HG02610 (cell line): ENCODE measurements at regions not wholly inside any gene's neighbourhood (a gene's known extent, or its start where the extent isn't known, plus 50 kb on each side); places are given as distances from the start of the nearest gene placed in this dataset.
"Not testable (repeated sequence)": the region's sequence is repeated elsewhere in the genome, so short reads cannot be mapped to it uniquely, and the experiment has no call there.

Source experiments
- ATAC-seq: cut with Tn5 transposase; IDR thresholded peaks from one replicate; pipeline ENCODE4 v1.9.1; 2021; ENCODE audit warnings: mild to moderate bottlenecking, moderate library complexity; ENCODE audit not compliant: unreplicated experiment

DNA sequence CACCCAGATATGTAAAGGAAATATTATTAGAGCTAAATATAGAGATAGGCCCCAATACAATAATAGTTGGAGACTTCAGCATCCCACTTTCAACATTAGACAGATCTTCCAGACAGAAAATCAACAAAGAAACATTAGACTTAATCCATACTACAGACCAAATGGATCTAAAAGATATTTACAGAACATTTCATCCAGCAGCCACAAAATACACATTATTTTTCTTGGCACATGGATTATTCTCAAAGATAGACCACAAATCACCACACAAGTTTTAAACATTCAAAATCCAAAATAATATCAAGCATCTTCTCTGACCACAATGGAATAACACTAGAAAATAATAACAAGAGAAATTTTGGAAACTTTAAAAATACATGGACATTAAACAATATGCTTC is 1159.1 kb upstream of the CITED2 start:
- no peak for ATAC-seq

DNA sequence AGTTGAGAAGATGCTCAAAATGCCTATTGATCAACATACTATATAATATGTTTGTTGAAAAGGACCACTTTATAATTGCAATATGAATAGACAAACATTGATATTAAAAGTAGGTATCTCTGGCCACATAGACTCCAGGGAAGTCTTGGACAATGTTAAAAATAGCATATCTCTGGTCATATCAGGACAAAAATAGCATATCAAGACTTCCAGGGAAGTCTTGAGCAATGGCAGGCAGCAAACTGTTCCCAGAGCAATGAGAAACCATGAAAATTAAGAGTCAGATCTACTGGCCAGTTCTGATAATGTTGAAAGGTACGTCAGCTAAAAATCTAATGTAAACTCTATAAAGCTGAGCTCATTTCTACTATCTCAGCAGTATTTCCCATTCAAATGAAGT is 1130.3 kb upstream of the CITED2 start:
- no peak for ATAC-seq

DNA sequence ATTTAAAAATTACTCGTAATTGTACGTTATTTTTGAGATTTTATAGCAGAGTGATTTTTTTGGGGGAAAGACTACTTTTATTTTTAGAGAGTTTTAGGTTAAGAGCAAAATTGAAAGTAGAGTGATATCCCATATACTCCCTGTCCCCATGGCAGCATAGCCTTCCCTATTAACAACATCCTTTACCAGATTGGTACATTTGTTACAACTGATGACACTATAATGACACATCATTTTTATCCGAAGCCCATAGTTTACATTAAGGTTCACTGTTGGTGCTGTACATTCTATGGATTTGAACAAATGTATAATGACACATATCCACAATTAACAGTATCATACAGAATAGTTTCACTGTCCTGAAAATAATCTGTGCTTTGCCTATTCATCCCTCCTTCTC is 1126.4 kb upstream of the CITED2 start:
- ATAC-seq = no peak

DNA sequence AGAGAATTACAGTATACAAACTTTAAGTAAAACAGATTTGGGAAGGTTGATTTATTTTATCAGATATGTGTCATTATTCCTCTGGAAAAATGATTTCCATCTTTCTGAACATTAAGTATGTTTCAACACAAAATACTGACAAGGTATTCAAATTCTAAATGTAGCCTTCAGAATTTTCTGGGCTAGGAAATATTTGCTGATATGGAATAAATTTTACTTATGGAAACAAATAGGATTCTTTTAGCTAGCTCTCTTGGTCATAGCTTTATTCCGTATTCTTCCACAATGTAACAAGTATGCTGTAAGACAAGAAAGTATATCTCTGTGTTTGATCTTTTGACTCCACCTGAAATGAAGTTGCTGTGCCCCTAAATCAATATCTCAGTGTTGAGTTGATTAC is 1125.2 kb upstream of the CITED2 start:
- ATAC-seq = no peak

DNA sequence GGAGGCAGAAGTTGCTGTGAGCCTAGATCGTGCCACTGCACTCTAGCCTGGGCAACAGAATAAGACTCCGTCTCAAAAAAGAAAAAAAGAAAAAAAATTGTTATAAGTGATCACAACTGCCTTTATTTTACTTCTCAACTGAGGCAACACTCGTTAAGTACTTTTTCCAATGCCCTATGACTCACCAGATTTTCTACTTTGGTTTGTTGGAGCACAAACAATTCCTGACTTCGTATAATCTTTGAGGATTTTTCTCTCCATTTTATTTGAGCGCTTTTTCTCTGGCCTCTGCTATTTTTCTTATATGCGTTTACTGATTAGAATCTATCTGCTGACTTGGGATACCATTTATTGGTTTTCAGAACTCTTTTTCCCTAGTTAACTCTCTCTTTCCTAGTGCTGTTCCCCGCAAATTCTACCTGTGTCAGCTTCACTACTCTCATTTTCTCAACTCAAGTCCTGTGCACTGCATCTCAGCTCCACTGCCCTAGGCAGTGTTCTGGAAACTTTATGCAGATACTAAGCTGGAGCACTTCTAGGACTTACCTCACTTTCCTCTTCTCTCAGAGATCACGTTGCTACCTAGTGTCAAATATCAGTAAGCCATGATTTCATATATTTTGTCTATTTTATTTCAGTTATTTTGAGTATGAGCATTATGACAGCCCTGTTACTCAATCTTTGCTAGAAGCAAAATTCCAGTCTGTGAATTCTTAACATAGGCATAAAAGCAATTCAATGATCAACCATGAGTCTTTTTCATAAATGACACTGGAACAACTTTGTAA is 1120.1 kb upstream of the CITED2 start:
- no peak for ATAC-seq

DNA sequence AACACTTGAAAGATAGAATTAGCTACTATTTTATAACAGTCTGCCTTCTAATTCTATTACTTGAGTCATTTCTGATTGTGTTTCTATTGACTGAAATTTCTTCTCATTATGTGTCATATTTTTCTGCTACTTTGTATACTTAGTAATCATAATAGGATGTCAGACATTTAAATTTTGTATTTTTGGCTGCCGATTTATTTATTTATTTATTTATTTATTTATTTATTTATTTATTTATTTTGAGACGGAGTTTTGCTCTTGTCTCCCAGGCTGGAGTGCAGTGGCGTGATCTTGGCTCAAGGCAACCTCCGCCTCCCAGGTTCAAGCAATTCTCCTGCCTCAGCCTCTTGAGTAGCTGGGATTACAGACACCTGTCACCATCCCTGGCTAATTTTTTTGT is 1119.0 kb upstream of the CITED2 start:
- not testable (repeated sequence) for ATAC-seq

DNA sequence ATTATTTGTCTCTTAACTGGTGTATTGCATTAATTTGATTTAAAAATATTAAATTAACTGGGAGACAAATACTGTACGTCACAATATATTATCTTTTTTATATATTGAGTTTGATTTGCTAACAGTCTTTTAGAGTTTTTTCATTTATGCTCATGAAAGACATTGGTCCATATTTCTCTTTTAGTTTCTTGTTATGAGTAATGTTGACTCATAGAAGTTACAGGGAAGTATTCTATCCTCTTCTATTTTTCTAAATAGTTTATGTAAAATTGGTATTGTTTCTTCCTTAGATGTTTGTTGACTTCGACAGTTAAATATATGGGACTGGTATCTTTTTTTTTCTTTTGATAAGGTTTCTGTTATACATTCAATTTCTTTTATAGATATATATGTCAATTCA is 1115.6 kb upstream of the CITED2 start:
- ATAC-seq = no peak

DNA sequence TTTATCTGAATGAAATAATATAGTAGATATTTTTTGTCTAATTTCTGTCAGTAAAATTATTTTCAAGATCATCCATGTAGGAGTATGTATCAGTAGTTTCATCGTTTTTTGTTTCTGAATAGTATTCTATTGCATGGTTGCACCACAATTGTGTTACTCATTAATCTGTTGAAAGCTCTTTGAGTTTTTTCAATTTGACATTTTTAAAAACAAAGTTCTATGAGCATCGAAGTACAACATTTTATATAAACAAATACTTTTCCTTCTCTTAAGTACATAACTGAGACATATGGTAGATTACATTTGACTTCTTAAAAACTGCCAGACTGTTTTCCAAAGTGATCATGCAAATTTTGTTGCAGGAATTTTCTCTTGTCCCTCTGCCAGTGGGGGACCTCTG is 1113.1 kb upstream of the CITED2 start:
- ATAC-seq = no peak

DNA sequence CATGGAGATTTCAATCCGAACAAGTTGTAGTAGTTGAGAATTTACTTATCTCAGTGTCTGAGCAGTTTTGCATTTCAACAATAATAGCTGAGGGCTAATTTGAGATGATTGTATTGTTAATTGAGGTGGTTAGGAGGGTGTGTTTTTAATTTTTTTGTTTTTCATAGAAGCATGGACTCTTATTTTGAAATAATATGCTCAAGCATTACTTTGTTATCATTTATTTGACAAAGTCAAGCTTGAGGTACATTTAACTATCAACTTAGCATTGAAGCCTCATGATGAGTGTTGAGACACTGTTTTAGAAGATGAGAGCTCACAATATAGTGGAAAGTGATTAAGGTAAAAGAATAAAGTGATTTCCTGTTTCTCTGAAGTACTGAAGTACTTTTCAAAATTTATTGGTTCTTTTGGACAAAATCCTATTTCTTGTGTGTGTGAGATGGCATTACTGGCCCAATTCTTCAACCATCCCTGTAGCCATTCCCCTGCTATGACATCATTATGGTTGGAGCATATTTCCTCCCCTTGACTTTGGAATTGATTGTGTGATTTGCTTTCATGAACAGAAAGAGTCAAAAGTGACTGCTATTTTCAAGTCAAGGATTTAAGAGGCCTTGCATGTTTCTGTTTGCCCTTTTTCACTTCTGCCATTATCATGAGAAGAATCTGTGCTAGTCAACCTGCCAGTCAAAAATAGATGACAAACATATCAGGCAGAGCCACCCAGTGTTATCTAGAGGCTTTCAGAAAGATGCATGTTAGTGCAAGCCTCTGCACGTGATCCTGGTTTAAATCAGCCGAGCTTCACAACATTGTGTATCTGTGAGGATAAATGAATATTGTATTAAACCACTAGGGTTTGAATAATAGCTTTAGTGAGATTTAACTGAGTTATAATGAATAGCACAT is 1112.3 kb upstream of the CITED2 start:
- peak; percentile 25 for ATAC-seq

DNA sequence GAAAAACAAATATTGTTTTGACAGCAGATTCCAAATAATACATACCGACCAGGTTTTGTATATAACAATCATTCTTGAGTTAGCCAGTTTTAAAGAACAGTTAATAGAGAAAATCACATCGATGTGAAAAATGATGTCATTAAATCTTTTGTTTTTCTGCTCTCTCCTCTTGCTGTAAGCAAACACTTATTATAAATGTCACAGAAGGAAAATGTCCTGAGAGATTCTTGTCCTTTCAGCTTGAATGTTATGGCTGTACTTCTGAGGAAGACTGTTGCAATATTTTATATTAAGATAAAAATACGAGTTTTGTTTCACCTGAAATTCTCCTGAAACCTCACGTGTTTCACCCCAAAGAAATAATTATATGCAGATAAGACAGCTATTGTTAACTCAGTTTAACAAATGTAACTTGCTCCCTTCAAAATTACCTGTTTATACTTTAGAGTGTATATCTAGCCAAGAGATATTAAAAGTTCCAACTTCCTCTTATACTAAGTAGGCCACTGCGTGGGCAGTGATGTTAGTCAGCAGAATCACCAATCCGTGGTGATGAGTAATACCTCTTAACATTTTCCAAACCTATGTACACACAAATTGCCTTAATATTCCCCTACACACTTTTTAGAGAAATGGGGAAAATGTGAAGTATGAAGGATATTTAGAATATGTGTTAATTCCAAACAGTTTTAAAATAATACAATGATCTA is 1111.4 kb upstream of the CITED2 start:
- ATAC-seq = peak; percentile 85

DNA sequence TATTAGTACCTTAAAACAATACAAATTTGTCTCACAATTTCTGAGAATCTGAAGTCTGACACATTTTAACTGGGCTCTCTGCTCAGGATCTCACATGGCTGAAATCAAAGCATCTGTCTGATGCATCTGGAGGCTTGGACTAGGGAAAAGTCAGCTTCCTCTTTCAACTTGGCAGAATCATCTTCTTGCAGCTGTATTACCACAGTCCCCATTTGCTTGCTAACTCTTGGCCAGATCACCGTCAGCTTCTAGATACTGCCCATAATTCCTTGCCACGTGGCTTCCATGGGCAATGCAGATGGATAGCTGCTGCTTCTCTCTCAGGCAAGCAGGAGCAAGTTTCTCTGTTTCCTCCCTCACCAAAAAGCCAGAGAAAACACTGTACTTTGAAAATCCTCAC is 1106.4 kb upstream of the CITED2 start:
- ATAC-seq = no peak

DNA sequence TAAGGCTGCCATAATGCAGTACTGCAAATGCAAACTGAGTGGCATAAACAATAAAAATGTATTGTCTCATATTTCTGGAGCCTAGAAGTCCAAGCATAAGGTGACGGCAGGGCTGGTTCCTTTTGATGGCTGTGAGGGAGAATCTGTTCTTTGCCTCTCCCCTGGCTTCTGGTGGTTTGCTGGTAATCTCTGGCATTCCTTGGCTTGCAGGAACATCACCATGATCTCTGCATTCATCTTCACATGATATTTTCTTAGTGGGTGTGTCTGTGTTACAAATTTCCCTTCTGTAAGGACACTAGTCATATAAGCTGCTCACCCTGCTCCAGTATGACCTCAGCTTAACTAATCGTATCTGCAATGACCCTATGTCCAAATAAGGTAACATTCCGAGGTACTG is 1104.2 kb upstream of the CITED2 start:
- ATAC-seq = no peak

DNA sequence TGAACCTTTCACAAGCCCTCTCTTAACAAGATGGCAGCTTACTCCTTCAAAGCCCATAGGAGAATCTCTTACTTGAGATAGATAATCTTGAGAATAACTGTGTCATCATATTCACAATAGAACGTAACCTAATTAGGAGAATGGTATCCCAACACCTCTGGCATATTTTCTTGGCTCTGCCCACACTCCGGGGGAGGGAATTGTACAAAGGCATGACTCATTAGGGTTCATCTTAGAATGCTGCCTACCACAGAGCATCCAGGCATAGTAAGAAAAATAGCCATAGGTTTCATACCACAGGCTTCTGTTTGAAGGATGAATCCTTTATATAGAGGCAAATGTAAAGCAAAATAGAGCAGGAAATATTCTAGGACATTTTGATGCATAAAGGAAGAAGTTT is 1100.6 kb upstream of the CITED2 start:
- no peak for ATAC-seq

DNA sequence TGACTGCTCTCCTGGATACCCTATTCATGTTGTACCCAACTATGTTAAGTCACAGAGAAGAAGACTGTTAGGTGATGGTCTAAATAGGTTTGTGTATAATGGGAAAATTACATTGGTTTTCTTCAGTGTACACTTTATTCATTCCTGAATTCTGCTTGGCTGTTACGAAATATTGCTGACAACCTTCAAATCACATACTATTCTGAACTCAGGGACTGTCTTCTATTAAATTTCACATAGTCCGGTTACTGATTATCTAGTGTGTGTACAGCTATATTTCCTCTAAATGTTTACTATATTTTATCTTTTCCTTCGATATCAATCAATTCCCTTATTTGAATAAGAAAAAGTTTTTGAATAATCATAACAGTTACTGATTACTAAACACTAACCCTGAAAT is 1090.3 kb upstream of the CITED2 start:
- ATAC-seq = no peak

DNA sequence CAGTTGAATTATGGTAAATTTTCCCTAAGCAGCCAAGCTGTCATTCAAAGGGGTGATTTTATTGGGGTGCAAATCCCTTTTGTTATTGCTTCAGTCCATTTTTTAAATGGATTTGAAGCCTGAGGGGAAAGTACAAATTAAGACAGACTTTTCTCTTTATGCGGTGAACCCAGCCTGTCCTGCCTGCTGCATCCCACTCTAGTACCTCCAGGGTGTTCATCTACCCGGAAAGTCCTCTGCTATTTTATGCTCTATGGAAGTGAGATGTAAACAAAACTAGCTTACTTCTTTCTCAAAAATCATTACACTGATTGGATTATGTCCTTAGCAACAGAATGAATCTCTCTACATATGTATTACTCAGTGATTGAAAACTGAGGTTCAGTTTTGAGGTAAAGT is 1088.9 kb upstream of the CITED2 start:
- no peak for ATAC-seq

DNA sequence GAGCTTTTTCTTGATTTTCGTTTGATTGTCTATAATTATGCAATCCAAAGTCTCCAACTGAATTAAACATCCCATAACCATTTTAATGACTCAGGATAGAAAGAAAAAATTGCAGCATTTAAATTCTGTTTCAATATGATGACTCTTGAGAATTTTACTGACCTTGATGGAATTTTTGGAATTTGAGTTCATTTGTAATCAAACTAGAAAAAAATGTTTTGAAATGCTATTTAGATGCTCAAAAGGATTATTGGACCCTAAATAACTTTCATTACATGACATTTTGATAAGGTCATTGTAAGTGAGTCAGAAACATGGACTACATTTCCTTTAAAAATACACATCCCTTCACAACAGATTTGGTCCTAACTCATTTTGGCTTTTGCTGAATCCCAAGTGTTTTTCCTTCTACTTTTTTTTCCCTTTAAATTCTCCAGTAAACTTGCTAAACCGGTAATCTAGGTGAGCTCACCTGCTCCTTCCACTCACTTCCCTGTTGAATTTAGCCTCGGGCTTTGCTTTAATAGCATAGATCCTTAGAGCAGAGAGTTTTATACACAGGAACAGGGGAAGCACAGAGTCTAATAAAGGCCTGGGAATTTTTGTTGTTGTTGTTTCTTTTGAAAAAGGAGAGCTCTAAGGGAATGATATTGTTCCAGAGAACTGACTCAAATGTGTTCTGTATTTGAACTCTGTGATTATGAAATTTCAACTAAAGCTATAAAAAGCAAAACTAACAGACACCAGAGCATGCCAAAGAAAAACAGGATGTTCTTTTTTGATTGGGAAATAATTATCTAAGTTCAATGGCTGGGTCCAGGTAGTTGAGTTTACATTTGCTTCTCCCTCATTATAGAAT is 1088.2 kb upstream of the CITED2 start:
- ATAC-seq = no peak

DNA sequence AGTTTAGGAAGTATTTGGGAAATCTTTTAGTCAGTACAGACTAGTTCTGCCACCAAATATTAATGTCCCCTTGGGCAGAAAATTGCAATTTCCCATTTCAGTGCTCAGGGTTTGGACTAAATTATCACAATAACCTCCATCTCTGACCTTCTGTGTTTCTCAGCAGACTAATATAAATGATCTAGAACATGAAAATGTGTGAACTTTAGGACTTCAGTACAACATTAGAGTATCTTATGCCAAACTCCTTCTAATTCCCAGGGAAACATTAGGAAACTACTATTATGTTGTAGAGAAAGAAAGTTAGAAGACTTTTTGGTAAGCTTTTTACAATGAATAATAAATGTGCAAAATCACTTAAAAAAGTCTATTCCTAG is 1087.6 kb upstream of the CITED2 start:
- no peak for ATAC-seq

DNA sequence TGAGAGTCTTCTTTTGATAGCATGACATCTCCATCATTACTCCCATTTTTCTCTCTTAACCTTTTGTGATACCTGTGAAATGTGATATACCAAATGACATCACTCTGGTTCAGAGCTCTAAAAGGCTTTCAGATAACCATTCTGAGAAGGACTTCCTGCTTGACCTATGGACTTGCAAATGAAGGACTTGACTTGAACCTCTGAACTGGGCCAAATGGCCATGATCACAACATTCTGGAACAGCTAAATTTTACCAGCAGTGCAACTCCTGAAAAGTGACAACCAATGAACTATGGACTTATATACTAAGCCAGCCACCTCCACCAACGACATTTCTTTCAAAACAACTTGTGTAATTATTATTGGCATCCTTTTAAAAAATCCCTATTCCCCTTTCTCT is 1085.8 kb upstream of the CITED2 start:
- no peak for ATAC-seq

DNA sequence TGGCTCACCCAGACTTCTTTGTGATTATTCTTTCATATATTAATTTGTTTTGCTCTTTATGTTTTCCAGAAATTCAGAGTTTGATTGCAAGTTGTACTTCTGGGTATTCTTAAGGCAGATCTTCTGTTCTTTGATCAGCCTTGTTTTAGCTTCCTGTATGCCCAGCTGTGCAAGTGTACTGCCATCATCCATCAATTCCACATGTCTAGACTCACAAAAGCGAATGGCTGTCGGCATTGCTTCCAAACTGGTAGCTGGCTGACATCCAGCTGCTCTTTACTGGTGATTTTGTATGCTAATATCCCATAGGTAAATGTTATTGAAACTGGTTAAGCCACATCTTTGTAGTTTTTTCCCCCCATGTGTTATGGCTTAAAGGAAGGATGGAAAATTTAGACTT is 1084.8 kb upstream of the CITED2 start:
- no peak for ATAC-seq

DNA sequence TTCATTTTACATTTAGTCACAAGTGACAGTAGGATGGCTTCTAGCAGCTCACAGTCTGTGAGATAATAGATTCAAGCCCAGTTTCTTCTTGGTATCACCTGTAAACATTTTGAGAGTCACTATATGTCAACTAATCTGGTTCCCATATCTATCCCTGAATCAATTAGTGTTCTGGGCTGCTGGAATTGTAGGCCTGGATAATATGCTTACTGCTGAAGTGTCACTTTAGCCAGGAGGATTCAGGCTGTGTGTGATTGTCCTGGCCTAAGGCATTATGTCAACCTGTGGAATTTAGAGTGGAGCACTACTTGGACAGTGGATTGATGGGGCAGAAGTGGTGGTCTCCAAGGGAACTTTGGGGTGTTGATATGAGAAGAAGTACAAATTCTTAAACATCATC is 1071.8 kb upstream of the CITED2 start:
- ATAC-seq = no peak
